HCT116 (cell line): ENCODE measurements at regions not wholly inside any gene's neighbourhood (a gene's known extent, or its start where the extent isn't known, plus 50 kb on each side); places are given as distances from the start of the nearest gene placed in this dataset.

ENCODE experiments used
- ATAC-seq: fragments of 200-7000 bp; cut with Tn5 transposase; 2 replicates; pipeline ENCODE4 v1.9.1; 2020; ENCODE audit warnings: mild to moderate bottlenecking, moderate library complexity
- BruUV-seq: library from RNA; stranded (reverse); fragments of 400-500 nt; replicated peaks from 2 replicates; lab custom pipeline; 2021; lab: Mats Ljungman, UMichigan
- CTCF ChIA-PET: fragments of 300-600 bp; sonication (Branson Sonifier 250); formaldehyde crosslinking; loops from one replicate; lab custom pipeline; 2021; ENCODE audit warnings: antibody characterized with exemption; lab: Charles Lee
- POLR2A ChIA-PET: fragments of 300-600, 350-600 bp; sonication (Branson Sonifier 250); formaldehyde crosslinking; loops from one replicate; lab custom pipeline; 2021; ENCODE audit warnings: antibody characterized with exemption; lab: Charles Lee
- RAD21 ChIA-PET, 2 experiments: fragments of 300-600 bp; sonication (Branson Sonifier 250); formaldehyde crosslinking; loops; one replicate each; lab custom pipeline; 2023; ENCODE audit warnings: low total read pairs in 2 of 2; ENCODE audit not compliant: uncharacterized antibody in 2 of 2, unreplicated experiment in 2 of 2, low non-redundant PET in 1 of 2; lab: Charles Lee
- DNase-seq: peaks from one replicate; pipeline ENCODE4 v3.0.0-alpha.2; 2010; ENCODE audit warnings: low read depth, low spot score
- H2AFZ ChIP-seq: fragments of 200-600 bp; shearing (Covaris generic), sonication (generic); 2 replicates; pipeline ENCODE4 v1.6.1; 2017; ENCODE audit warnings: low read depth, mixed run types, mixed read lengths, antibody characterized with exemption, low read length; ENCODE audit not compliant: poor library complexity, severe bottlenecking
- H3K27ac ChIP-seq: 2 replicates; pipeline ENCODE4 v1.5.1; 2012; ENCODE audit warnings: low read depth, low read length
- H3K27me3 ChIP-seq: fragments of 200-600 bp; sonication (generic); 2 replicates; pipeline ENCODE4 v1.6.1; 2016; ENCODE audit warnings: mixed run types, low read length, mixed read lengths; ENCODE audit not compliant: insufficient read depth
- H3K36me3 ChIP-seq, 2 experiments: fragments of 200-500 bp in 1 of 2; fragments of 200-600 bp in 1 of 2; sonication (Bioruptor generic) in 1 of 2; sonication (generic) in 1 of 2; 2 replicates each; pipeline versions ENCODE4 v1.5.1 to v1.6.1; 2014 to 2016; ENCODE audit warnings: low read length in 2 of 2, inconsistent platforms in 1 of 2, mixed read lengths in 1 of 2, mixed run types in 1 of 2; ENCODE audit not compliant: insufficient read depth in 2 of 2, control insufficient read depth in 1 of 2
- H3K4me1 ChIP-seq, 2 experiments: fragments of 200-600 bp in 1 of 2; sonication (generic) in 1 of 2; 2 replicates each; pipeline versions ENCODE4 v1.5.1 to v1.6.1; 2012 to 2017; ENCODE audit warnings: low read length in 2 of 2, inconsistent platforms in 1 of 2, mild to moderate bottlenecking in 1 of 2, mixed read lengths in 1 of 2, mixed run types in 1 of 2, moderate library complexity in 1 of 2; ENCODE audit not compliant: insufficient read depth in 2 of 2, control insufficient read depth in 1 of 2
- H3K4me2 ChIP-seq: fragments of 200-600 bp; sonication (generic); 2 replicates; pipeline ENCODE4 v1.6.1; 2017; ENCODE audit warnings: mixed run types, low read length, mixed read lengths
- H3K4me3 ChIP-seq, 2 experiments: fragments of 200-600 bp in 1 of 2; sonication (generic) in 1 of 2; replicated peaks in 1 of 2; 2 replicates each; pipeline ENCODE4 v1.5.1; 2011 to 2016; ENCODE audit warnings: low read length in 2 of 2, control low read depth in 1 of 2, low read depth in 1 of 2, mild to moderate bottlenecking in 1 of 2, mixed read lengths in 1 of 2, mixed run types in 1 of 2
- H3K79me2 ChIP-seq: fragments of 200-600 bp; sonication (generic); 2 replicates; pipeline ENCODE4 v1.6.1; 2017; ENCODE audit warnings: mild to moderate bottlenecking, mixed run types, low read length, moderate library complexity, mixed read lengths; ENCODE audit not compliant: insufficient read depth
- H3K9ac ChIP-seq: fragments of 200-600 bp; sonication (generic); 2 replicates; pipeline ENCODE4 v1.6.1; 2016; ENCODE audit warnings: low read length, mixed read lengths
- H3K9me2 ChIP-seq: fragments of 200-600 bp; sonication (generic), shearing (Covaris generic); 2 replicates; pipeline ENCODE4 v1.6.1; 2017; ENCODE audit warnings: mixed run types, mild to moderate bottlenecking, moderate library complexity; ENCODE audit not compliant: insufficient read depth
- H3K9me3 ChIP-seq, 2 experiments: fragments of 200-500 bp in 1 of 2; fragments of 200-600 bp in 1 of 2; sonication (Bioruptor generic) in 1 of 2; sonication (generic) in 1 of 2; 2 replicates each; pipeline ENCODE4 v1.6.1; 2014 to 2017; ENCODE audit warnings: low read length in 2 of 2, mixed read lengths in 2 of 2, inconsistent platforms in 1 of 2, low read depth in 1 of 2, mild to moderate bottlenecking in 1 of 2, mixed run types in 1 of 2, moderate library complexity in 1 of 2; ENCODE audit not compliant: control insufficient read depth in 1 of 2, insufficient read depth in 1 of 2
- H4K20me1 ChIP-seq: fragments of 200-600 bp; sonication (generic), shearing (Covaris generic); 2 replicates; pipeline ENCODE4 v1.6.1; 2017; ENCODE audit warnings: mixed run types, mild to moderate bottlenecking, moderate library complexity; ENCODE audit not compliant: insufficient read depth
- CBX3 ChIP-seq: IDR thresholded peaks from 2 replicates; pipeline ENCODE4 v1.6.1; 2012; ENCODE audit warnings: low read depth
- CEBPB ChIP-seq: IDR thresholded peaks from 2 replicates; pipeline ENCODE4 v1.6.1; 2012; ENCODE audit warnings: low read depth
- EGR1 ChIP-seq: IDR thresholded peaks from 2 replicates; pipeline ENCODE4 v1.6.1; 2012; ENCODE audit warnings: low read depth
- ELF1 ChIP-seq: IDR thresholded peaks from 2 replicates; pipeline ENCODE4 v1.6.1; 2012; ENCODE audit warnings: low read depth, borderline replicate concordance
- EZH2 ChIP-seq: fragments of 200-600 bp; sonication (generic); IDR thresholded peaks from 2 replicates; pipeline ENCODE4 v1.6.1; 2017; ENCODE audit warnings: antibody characterized with exemption, mixed run types
- EZH2phosphoT487 ChIP-seq: fragments of 200-600 bp; IDR thresholded peaks from 2 replicates; pipeline ENCODE4 v1.6.1; 2018; ENCODE audit warnings: antibody characterized with exemption, borderline replicate concordance
- FOSL1 ChIP-seq: IDR thresholded peaks from 2 replicates; pipeline ENCODE4 v1.6.1; 2012; ENCODE audit warnings: low read depth
- MAX ChIP-seq: IDR thresholded peaks from 2 replicates; pipeline ENCODE4 v1.6.1; 2012
- POLR2A ChIP-seq: IDR thresholded peaks from 2 replicates; pipeline ENCODE4 v1.7.0; 2011; ENCODE audit warnings: borderline replicate concordance; ENCODE audit not compliant: insufficient read depth, insufficient read length; ENCODE audit errors: extremely low read depth
- POLR2AphosphoS5 ChIP-seq: IDR thresholded peaks from 2 replicates; pipeline ENCODE4 v1.6.1; 2011; ENCODE audit warnings: mild to moderate bottlenecking, low read depth, low read length, moderate library complexity
- RAD21 ChIP-seq: IDR thresholded peaks from 2 replicates; pipeline ENCODE4 v1.6.1; 2012; ENCODE audit warnings: low read depth, mild to moderate bottlenecking
- SIN3A ChIP-seq: IDR thresholded peaks from 2 replicates; pipeline ENCODE4 v1.6.1; 2012; ENCODE audit warnings: low read depth
- SP1 ChIP-seq: IDR thresholded peaks from 2 replicates; pipeline ENCODE4 v1.6.1; 2012; ENCODE audit warnings: low read depth
- SRF ChIP-seq: IDR thresholded peaks from 2 replicates; pipeline ENCODE4 v1.6.1; 2012; ENCODE audit warnings: low read depth
- YY1 ChIP-seq: IDR thresholded peaks from 2 replicates; pipeline ENCODE4 v1.6.1; 2011; ENCODE audit warnings: low read length, low read depth, moderate library complexity, mild to moderate bottlenecking; ENCODE audit not compliant: insufficient replicate concordance; ENCODE audit errors: extremely low read depth
- ZFX ChIP-seq: fragments of 450-650 bp; IDR thresholded peaks from 2 replicates; pipeline ENCODE4 v1.6.1; 2017
- ZNF274 ChIP-seq: fragments of 200-500 bp; sonication (Bioruptor generic); IDR thresholded peaks from 2 replicates; pipeline ENCODE4 v1.6.1; 2014; ENCODE audit warnings: mild to moderate bottlenecking, low read depth, low read length, inconsistent platforms
- intact Hi-C: fragments of 100-400 bp; cut with micrococcal nuclease; formaldehyde crosslinking; loops from 2 replicates; pipeline ENCODE4 v1.10.0; 2022
- TF ChIP-seq, protein P1 (sequence below), 3 experiments: fragments of 200-600 bp in 1 of 3; sonication (generic) in 1 of 3; IDR thresholded peaks in 2 of 3; conservative IDR thresholded peaks in 1 of 3; 2 replicates each; pipeline ENCODE4 v1.5.1; 2012 to 2017; ENCODE audit warnings: low read depth in 2 of 3, low read length in 2 of 3, antibody characterized with exemption in 1 of 3, borderline replicate concordance in 1 of 3, control low read depth in 1 of 3, mild to moderate bottlenecking in 1 of 3, mixed read lengths in 1 of 3, mixed run types in 1 of 3, moderate library complexity in 1 of 3; ENCODE audit not compliant: insufficient read depth in 1 of 3
- TF ChIP-seq, protein P2 (sequence below): IDR thresholded peaks from 2 replicates; pipeline ENCODE4 v1.6.1; 2012; ENCODE audit warnings: low read depth
- TF ChIP-seq, protein P3 (sequence below): IDR thresholded peaks from 2 replicates; pipeline ENCODE4 v1.6.1; 2011; ENCODE audit warnings: mild to moderate bottlenecking, low read length, moderate library complexity; ENCODE audit not compliant: insufficient replicate concordance; ENCODE audit errors: extremely low read depth

DNA sequence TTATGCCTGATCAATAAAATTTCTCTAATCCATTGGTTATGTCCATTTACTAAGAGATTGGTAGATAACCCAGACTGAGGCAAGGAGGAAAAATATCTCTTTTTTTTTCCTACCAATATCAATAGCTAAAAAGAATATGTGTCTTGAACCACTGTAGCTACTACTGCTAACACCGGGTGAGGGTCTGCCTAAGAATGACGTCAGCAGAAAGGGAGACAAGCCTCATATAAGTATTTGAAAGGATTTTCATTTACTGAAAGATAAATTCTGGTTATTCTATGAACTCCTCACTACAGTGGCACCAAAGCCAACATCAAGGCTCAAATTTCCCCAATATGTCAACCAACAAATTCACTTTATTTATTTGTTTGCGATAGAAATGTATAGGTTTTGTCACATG, 389.0 kb upstream of the ALCAM start:
- BruUV-seq: no TSS peak
- no peak for ATAC-seq
- Histone ChIP-seq H3K9me2 (no peaks in the 10 kb centered on the region), H4K20me1 (no peaks in the 10 kb centered on the region), H3K36me3 (no peaks in the 10 kb centered on the region), H3K27me3 (no peaks in the 10 kb centered on the region), H3K4me3 (no peak overlapping the region), H3K79me2 (no peaks in the 10 kb centered on the region), H3K9ac (no peak overlapping the region), H3K9me3 (no peaks in the 10 kb centered on the region), H3K4me2 (no peak overlapping the region), H2AFZ (no peak overlapping the region), H3K4me1 (no peaks in the 10 kb centered on the region), H3K27ac (no peak overlapping the region)
- DNase-seq: no peak
- CTCF ChIA-PET: no interaction called here
- TF ChIP-seq EGR1: no peak
- no peak for TF ChIP-seq POLR2A
- TF ChIP-seq, protein P1, sequence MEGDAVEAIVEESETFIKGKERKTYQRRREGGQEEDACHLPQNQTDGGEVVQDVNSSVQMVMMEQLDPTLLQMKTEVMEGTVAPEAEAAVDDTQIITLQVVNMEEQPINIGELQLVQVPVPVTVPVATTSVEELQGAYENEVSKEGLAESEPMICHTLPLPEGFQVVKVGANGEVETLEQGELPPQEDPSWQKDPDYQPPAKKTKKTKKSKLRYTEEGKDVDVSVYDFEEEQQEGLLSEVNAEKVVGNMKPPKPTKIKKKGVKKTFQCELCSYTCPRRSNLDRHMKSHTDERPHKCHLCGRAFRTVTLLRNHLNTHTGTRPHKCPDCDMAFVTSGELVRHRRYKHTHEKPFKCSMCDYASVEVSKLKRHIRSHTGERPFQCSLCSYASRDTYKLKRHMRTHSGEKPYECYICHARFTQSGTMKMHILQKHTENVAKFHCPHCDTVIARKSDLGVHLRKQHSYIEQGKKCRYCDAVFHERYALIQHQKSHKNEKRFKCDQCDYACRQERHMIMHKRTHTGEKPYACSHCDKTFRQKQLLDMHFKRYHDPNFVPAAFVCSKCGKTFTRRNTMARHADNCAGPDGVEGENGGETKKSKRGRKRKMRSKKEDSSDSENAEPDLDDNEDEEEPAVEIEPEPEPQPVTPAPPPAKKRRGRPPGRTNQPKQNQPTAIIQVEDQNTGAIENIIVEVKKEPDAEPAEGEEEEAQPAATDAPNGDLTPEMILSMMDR (IDR thresholded peaks at IDR 0.05 in 2 of 3, conservative IDR thresholded peaks at IDR 0.05 in 1 of 3; ENCODE audit: borderline replicate concordance in 1 of 3, insufficient read depth in 1 of 3, low read depth in 2 of 3, low read length in 2 of 3): no peak
- no peak for TF ChIP-seq CEBPB
- TF ChIP-seq ZFX: no peak
- TF ChIP-seq MAX: no peak
- TF ChIP-seq, protein P2, sequence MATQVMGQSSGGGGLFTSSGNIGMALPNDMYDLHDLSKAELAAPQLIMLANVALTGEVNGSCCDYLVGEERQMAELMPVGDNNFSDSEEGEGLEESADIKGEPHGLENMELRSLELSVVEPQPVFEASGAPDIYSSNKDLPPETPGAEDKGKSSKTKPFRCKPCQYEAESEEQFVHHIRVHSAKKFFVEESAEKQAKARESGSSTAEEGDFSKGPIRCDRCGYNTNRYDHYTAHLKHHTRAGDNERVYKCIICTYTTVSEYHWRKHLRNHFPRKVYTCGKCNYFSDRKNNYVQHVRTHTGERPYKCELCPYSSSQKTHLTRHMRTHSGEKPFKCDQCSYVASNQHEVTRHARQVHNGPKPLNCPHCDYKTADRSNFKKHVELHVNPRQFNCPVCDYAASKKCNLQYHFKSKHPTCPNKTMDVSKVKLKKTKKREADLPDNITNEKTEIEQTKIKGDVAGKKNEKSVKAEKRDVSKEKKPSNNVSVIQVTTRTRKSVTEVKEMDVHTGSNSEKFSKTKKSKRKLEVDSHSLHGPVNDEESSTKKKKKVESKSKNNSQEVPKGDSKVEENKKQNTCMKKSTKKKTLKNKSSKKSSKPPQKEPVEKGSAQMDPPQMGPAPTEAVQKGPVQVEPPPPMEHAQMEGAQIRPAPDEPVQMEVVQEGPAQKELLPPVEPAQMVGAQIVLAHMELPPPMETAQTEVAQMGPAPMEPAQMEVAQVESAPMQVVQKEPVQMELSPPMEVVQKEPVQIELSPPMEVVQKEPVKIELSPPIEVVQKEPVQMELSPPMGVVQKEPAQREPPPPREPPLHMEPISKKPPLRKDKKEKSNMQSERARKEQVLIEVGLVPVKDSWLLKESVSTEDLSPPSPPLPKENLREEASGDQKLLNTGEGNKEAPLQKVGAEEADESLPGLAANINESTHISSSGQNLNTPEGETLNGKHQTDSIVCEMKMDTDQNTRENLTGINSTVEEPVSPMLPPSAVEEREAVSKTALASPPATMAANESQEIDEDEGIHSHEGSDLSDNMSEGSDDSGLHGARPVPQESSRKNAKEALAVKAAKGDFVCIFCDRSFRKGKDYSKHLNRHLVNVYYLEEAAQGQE: no peak
- no peak for TF ChIP-seq SIN3A
- no peak for TF ChIP-seq FOSL1
- no peak for TF ChIP-seq EZH2
- TF ChIP-seq SP1: no peak
- TF ChIP-seq SRF: no peak
- TF ChIP-seq, protein P3, sequence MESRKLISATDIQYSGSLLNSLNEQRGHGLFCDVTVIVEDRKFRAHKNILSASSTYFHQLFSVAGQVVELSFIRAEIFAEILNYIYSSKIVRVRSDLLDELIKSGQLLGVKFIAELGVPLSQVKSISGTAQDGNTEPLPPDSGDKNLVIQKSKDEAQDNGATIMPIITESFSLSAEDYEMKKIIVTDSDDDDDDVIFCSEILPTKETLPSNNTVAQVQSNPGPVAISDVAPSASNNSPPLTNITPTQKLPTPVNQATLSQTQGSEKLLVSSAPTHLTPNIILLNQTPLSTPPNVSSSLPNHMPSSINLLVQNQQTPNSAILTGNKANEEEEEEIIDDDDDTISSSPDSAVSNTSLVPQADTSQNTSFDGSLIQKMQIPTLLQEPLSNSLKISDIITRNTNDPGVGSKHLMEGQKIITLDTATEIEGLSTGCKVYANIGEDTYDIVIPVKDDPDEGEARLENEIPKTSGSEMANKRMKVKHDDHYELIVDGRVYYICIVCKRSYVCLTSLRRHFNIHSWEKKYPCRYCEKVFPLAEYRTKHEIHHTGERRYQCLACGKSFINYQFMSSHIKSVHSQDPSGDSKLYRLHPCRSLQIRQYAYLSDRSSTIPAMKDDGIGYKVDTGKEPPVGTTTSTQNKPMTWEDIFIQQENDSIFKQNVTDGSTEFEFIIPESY: no peak
- TF ChIP-seq ZNF274: no peak
- TF ChIP-seq YY1: no peak
- no peak for TF ChIP-seq EZH2phosphoT487
- TF ChIP-seq POLR2AphosphoS5: no peak
- no peak for TF ChIP-seq CBX3
- TF ChIP-seq ELF1: no peak
- no peak for TF ChIP-seq RAD21
- POLR2A ChIA-PET: no interaction called here
- intact Hi-C loops: no loop called here
- RAD21 ChIA-PET: no interaction called here
